BLaER1 treated with 17β-estradiol and CSF1 and Interleukin-3, amounts not matched to agents 10 nM and 100 nM (cell line): ENCODE measurements at regions not wholly inside any gene's neighbourhood (a gene's known extent, or its start where the extent isn't known, plus 50 kb on each side); places are given as distances from the start of the nearest gene placed in this dataset.
A peak's percentile ranks its signal among the peaks of the same experiment; 100 is the strongest.

Experiments used
- H3K27ac ChIP-seq, 11 experiments: shearing (Covaris generic); formaldehyde crosslinking; 2 replicates each; pipeline ENCODE4 v1.8.1; 2022
- H3K27me3 ChIP-seq, 11 experiments: shearing (Covaris generic); formaldehyde crosslinking; 2 replicates each; pipeline ENCODE4 v1.8.1; 2022
- H3K36me3 ChIP-seq, 11 experiments: shearing (Covaris generic); formaldehyde crosslinking; 2 replicates each; pipeline ENCODE4 v1.8.1; 2022
- H3K4me1 ChIP-seq, 10 experiments: shearing (Covaris generic); formaldehyde crosslinking; 2 replicates each; pipeline ENCODE4 v1.8.1; 2022
- H3K4me2 ChIP-seq, 11 experiments: shearing (Covaris generic); formaldehyde crosslinking; 2 replicates each; pipeline ENCODE4 v1.8.1; 2022
- H3K4me3 ChIP-seq, 10 experiments: shearing (Covaris generic); formaldehyde crosslinking; 2 replicates each; pipeline ENCODE4 v1.8.1; 2022
- H3K9ac ChIP-seq, 11 experiments: shearing (Covaris generic); formaldehyde crosslinking; 2 replicates each; pipeline ENCODE4 v1.8.1; 2022
- H3K9me3 ChIP-seq, 11 experiments: shearing (Covaris generic); formaldehyde crosslinking; replicated peaks in 1 of 11; 2 replicates each; pipeline ENCODE4 v1.8.1; 2022
- H4K20me1 ChIP-seq, 11 experiments: shearing (Covaris generic); formaldehyde crosslinking; 2 replicates each; pipeline ENCODE4 v1.8.1; 2022
- Cebpa-rat ChIP-seq, 11 experiments: shearing (Covaris generic); IDR thresholded peaks; 2 replicates each; pipeline ENCODE4 v1.8.1; 2022

DNA sequence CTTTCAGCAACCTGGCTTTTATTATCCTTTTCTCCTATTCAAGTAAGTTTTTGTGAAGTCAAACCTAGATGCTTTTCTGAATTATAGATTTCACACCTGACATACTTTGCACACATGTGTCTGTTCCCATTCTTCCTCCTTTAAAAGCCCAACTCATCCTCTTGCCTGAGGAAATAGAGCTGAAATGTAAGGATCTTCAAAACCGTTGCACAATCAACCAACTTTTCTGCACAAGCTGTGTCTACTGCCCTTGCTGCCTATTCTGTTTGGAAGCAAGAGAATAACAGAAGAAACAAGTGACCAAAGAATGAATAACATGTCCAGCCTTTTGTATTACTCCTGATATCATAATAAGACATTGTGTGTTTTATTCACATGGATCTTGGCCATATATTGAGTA lies 95.1 kb upstream of the ITGA1 start:
- Histone ChIP-seq H3K27ac (no peak overlapping the region), H3K9me3 (no peaks in the 10 kb centered on the region), H3K4me2 (no peak overlapping the region), H3K4me1 (no peaks in the 10 kb centered on the region), H3K27me3 (no peaks in the 10 kb centered on the region), H3K36me3 (no peaks in the 10 kb centered on the region), H3K9ac (no peak overlapping the region), H3K4me3 (no peak overlapping the region), H4K20me1 (no peaks in the 10 kb centered on the region)
- TF ChIP-seq Cebpa-rat (IDR thresholded peaks at IDR 0.05), result 0 out of 22 replicates have a peak, but pooled peaks of 1 of the 11 experiments have one; percentile 7

DNA sequence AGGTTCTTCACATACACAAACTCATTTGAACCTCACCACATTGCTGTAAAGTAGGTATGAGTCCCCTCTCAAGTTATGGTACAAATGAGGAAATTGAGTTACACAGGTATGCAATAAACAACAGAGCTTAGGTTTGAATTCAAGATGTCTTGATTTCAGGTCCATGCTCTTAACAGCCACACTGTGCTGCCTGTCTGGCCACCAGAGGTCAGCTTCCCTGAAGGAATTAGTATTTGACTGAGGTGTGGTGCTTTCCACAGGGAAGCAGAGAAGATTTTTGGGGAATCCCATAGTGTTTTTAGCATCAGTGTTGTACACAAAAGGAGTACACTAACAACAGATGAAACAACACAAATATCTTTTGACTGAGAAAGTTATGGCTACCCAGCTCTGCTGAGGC lies 94.4 kb upstream of the ITGA1 start:
- Histone ChIP-seq H3K4me3 (no peak overlapping the region), H3K9me3 (no peaks in the 10 kb centered on the region), H3K4me2 (no peak overlapping the region), H3K27me3 (no peaks in the 10 kb centered on the region), H3K4me1 (no peaks in the 10 kb centered on the region), H3K9ac (no peak overlapping the region), H4K20me1 (no peaks in the 10 kb centered on the region), H3K27ac (no peak overlapping the region), H3K36me3 (no peaks in the 10 kb centered on the region)
- no peak for TF ChIP-seq Cebpa-rat (IDR thresholded peaks at IDR 0.05)

GRCh38 chr5:52693836-52694235 lies 93.9 kb upstream of the ITGA1 start:
- Histone ChIP-seq H3K4me2 (no peak overlapping the region), H3K9me3 (no peaks in the 10 kb centered on the region), H3K4me1 (no peaks in the 10 kb centered on the region), H4K20me1 (no peaks in the 10 kb centered on the region), H3K27me3 (no peaks in the 10 kb centered on the region), H3K9ac (no peak overlapping the region), H3K36me3 (no peaks in the 10 kb centered on the region), H3K27ac (no peak overlapping the region), H3K4me3 (no peak overlapping the region)
- TF ChIP-seq Cebpa-rat (IDR thresholded peaks at IDR 0.05), result no peak

DNA sequence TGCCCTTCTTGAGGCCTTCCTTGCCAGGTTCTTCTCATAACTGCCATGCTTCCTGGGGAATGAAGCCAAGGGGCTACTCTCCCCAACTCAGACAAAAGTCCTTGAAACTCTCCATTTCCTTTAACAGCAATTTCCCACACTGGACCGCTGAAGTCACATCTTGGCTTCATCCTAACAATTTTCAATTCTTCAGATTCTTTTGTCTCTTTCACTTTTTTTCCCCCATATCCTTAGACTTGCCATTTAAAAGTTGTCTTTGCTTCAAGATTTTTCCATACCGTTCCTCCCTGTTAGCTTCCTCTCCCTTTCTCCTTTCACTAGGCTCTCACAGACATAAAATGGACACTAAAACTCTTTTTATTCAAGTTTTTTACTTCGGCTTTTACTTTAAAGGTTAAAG lies 93.1 kb upstream of the ITGA1 start:
- Histone ChIP-seq H3K4me1 (no peaks in the 10 kb centered on the region), H3K27ac (no peak overlapping the region), H3K36me3 (no peaks in the 10 kb centered on the region), H3K9ac (no peak overlapping the region), H3K4me3 (no peak overlapping the region), H3K9me3 (no peaks in the 10 kb centered on the region), H4K20me1 (no peaks in the 10 kb centered on the region), H3K27me3 (no peaks in the 10 kb centered on the region), H3K4me2 (no peak overlapping the region)
- TF ChIP-seq Cebpa-rat (IDR thresholded peaks at IDR 0.05), result no peak

GRCh38 chr5:52702877-52703276 lies 84.8 kb upstream of the ITGA1 start:
- Histone ChIP-seq H3K9me3 (no peaks in the 10 kb centered on the region), H3K9ac (peak overlapping the region in 1 of 11 experiments; percentile 37; a peak in 1 of 22 replicates), H3K36me3 (no peaks in the 10 kb centered on the region), H3K4me3 (no peak overlapping the region), H3K4me1 (peaks cover 23 to 37% (median 29%) of the 10 kb centered on the region in 10 experiments), H4K20me1 (no peaks in the 10 kb centered on the region), H3K27me3 (no peaks in the 10 kb centered on the region), H3K27ac (peak overlapping the region in 2 of 11 experiments; percentile 35 to 54; a peak in 3 of 22 replicates), H3K4me2 (peak overlapping the region; percentile 32 to 68 (median 46); a peak in 18 of 22 replicates)
- no peak for TF ChIP-seq Cebpa-rat (IDR thresholded peaks at IDR 0.05)

DNA sequence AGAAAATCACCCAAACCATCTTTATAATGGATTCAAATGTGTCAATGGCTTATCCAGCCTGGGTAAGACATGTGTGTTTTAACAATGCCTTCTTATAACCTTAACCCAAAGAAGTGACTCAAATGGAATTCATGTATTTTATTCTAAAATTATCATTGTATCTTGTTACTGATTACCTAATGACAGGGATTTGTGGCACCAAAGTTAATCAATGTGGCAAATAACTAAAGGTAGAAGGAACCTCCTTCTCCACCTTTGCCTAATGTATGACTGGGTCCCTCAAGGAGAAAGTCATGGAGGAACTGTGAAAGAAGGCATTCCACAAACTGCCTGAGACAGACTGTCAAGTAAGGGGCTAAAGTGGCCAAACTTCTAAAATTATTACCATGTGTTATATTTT lies 84.4 kb upstream of the ITGA1 start:
- Histone ChIP-seq H3K9ac (no peak overlapping the region), H4K20me1 (no peaks in the 10 kb centered on the region), H3K9me3 (no peaks in the 10 kb centered on the region), H3K4me1 (peaks cover 23 to 41% (median 30%) of the 10 kb centered on the region in 10 experiments), H3K27me3 (no peaks in the 10 kb centered on the region), H3K27ac (peak overlapping the region in 1 of 11 experiments; percentile 35; a peak in 1 of 22 replicates), H3K4me3 (no peak overlapping the region), H3K36me3 (no peaks in the 10 kb centered on the region), H3K4me2 (peak overlapping the region in 9 of 11 experiments; percentile 32 to 68 (median 49); a peak in 13 of 22 replicates)
- TF ChIP-seq Cebpa-rat (IDR thresholded peaks at IDR 0.05), result no peak

DNA sequence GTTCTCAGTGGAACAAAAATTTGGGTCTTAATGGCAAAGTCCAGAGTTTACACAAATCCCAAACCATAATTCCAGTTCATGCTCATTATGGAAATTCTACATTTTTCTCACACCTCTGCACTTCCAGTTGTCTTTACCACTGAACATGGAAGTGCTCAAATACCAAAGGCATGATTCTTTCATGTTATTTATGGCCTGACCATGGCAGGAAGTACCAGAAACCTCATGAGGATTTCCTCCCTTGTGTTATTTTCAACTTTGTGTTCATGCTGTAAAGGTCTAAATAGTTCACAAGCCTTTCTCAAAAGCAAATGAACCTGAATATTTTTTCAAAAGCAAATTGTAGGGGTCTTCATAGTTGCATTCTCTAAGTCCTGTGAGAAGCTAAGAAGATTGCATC lies 82.0 kb upstream of the ITGA1 start:
- TF ChIP-seq Cebpa-rat (IDR thresholded peaks at IDR 0.05), result no peak
- no peaks in the 10 kb centered on the region for H3K27me3 ChIP-seq
- no peaks in the 10 kb centered on the region for H3K36me3 ChIP-seq
- H3K27ac ChIP-seq, result no peak overlapping the region
- no peaks in the 10 kb centered on the region for H3K9me3 ChIP-seq
- H3K9ac ChIP-seq, result no peak overlapping the region
- H4K20me1 ChIP-seq, result no peaks in the 10 kb centered on the region
- H3K4me1 ChIP-seq, result peaks cover 36 to 63% (median 45%) of the 10 kb centered on the region in 10 experiments
- H3K4me2 ChIP-seq, result peak overlapping the region; percentile 40 to 80 (median 73); a peak in 20 of 22 replicates
- no peak overlapping the region; a peak in 1 of 20 replicates for H3K4me3 ChIP-seq

DNA sequence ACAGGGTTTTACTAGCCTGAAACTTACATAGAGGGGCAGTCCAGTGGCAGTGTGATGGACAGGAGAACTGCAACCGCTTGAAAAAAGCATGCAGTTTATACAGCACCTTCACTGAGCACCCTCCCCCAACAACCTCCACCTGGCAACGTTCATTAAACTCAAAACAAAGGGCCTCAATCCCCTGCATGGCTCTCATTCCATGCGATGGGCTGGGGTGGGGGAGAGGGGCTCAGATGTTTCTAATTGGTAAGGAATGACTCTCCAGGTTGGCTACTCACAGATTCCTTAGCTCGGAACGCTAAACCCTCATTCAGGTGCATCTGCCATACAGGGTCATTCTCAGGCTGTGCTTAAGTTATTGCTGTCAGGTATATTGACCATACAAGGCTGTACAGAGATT lies 80.9 kb upstream of the ITGA1 start:
- H3K27me3 ChIP-seq, result no peaks in the 10 kb centered on the region
- peak overlapping the region in 10 of 11 experiments; percentile 40 to 80 (median 74); a peak in 18 of 22 replicates for H3K4me2 ChIP-seq
- TF ChIP-seq Cebpa-rat (IDR thresholded peaks at IDR 0.05), result no peak
- no peaks in the 10 kb centered on the region for H3K36me3 ChIP-seq
- no peaks in the 10 kb centered on the region for H3K9me3 ChIP-seq
- H3K4me3 ChIP-seq, result no peak overlapping the region
- H3K9ac ChIP-seq, result no peak overlapping the region
- peaks cover 36 to 66% (median 48%) of the 10 kb centered on the region in 10 experiments for H3K4me1 ChIP-seq
- no peak overlapping the region for H3K27ac ChIP-seq
- H4K20me1 ChIP-seq, result no peaks in the 10 kb centered on the region

DNA sequence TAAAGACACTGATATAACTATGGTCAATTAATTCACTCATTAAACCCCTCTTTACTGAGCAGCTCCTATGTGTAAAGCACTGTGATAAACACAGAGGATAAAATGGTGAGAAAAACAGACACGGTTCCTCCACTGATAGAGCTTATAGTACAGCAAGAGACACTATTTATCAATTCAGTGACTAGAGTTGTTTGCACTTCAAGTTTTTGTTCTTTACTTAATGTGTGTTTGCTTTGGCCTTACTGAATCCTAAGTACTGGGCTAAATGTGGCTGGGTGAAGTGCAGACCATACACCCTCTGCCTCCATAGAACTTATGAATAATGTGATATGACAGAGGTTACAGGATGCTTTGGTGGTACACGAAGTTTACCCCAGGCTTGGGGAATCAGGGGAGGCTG lies 80.1 kb upstream of the ITGA1 start:
- Histone ChIP-seq H3K4me3 (no peak overlapping the region), H3K9ac (no peak overlapping the region), H3K36me3 (no peaks in the 10 kb centered on the region), H3K27me3 (no peaks in the 10 kb centered on the region), H4K20me1 (no peaks in the 10 kb centered on the region), H3K9me3 (no peaks in the 10 kb centered on the region), H3K4me1 (peaks cover 36 to 66% (median 45%) of the 10 kb centered on the region in 10 experiments), H3K4me2 (no peak overlapping the region), H3K27ac (no peak overlapping the region)
- TF ChIP-seq Cebpa-rat (IDR thresholded peaks at IDR 0.05), result no peak

DNA sequence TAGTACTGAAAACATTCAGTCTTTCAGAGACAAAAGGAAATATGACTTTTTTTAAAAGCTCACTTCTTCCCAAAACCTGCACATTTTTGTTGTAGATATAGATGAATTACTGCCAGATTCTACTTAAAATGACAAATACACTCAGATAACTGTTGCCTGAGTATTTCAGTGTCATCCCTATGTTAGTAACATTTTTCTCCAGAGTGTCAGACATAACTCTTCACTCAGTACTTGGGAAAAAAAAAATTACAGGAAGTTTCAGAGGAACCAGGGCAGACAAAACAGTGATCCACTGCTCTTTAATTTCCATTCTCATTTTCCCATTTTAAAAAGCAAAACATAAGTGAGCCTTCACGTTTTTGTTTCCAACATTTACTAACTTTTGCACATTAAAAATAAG lies 79.3 kb upstream of the ITGA1 start:
- Histone ChIP-seq H3K9me3 (no peaks in the 10 kb centered on the region), H3K27ac (no peak overlapping the region), H3K27me3 (no peaks in the 10 kb centered on the region), H4K20me1 (no peaks in the 10 kb centered on the region), H3K9ac (no peak overlapping the region), H3K4me2 (peak overlapping the region in 4 of 11 experiments; percentile 23 to 57 (median 43); a peak in 6 of 22 replicates), H3K36me3 (no peaks in the 10 kb centered on the region), H3K4me3 (no peak overlapping the region), H3K4me1 (peaks cover 28 to 61% (median 40%) of the 10 kb centered on the region in 10 experiments)
- TF ChIP-seq Cebpa-rat (IDR thresholded peaks at IDR 0.05), result no peak
